PC-9 (cell line): ENCODE measurements at regions not wholly inside any gene's neighbourhood (a gene's known extent, or its start where the extent isn't known, plus 50 kb on each side); places are given as distances from the start of the nearest gene placed in this dataset.

ENCODE experiments used
- BruUV-seq: library from RNA; stranded (reverse); fragments of 400-500 nt; replicated peaks from 2 replicates; lab custom pipeline; 2021; lab: Mats Ljungman, UMichigan
- CTCF ChIA-PET: fragments of 300-600 bp; sonication (Branson Sonifier 250); formaldehyde crosslinking; loops from one replicate; lab custom pipeline; 2022; ENCODE audit warnings: antibody characterized with exemption; lab: Charles Lee
- POLR2A ChIA-PET: fragments of 300-600 bp; sonication (Branson Sonifier 250); formaldehyde crosslinking; loops from one replicate; lab custom pipeline; 2022; ENCODE audit warnings: antibody characterized with exemption; ENCODE audit not compliant: unreplicated experiment; lab: Charles Lee
- DNase-seq, 2 experiments: peaks; one replicate each; pipeline versions ENCODE4 v3.0.0 to v3.0.0-alpha.2; 2015 to 2022; ENCODE audit warnings: mixed read lengths in 1 of 2
- H2AFZ ChIP-seq: fragments of 200-600 bp; sonication (generic); 2 replicates; pipeline ENCODE4 v1.8.1; 2017; ENCODE audit warnings: antibody characterized with exemption
- H3F3A ChIP-seq: fragments of 200-600 bp; sonication (generic); 2 replicates; pipeline ENCODE4 v1.8.1; 2017; ENCODE audit warnings: antibody characterized with exemption, mild to moderate bottlenecking, low read depth; ENCODE audit not compliant: insufficient read depth
- H3K27ac ChIP-seq: fragments of 200-600 bp; sonication (generic); 2 replicates; pipeline ENCODE4 v1.6.1; 2016; ENCODE audit warnings: mixed run types
- H3K27me3 ChIP-seq: fragments of 200-600 bp; sonication (generic); 2 replicates; pipeline ENCODE4 v1.6.1; 2016; ENCODE audit warnings: low read depth, mixed run types; ENCODE audit not compliant: insufficient read depth
- H3K36me3 ChIP-seq: fragments of 200-600 bp; sonication (generic); 2 replicates; pipeline ENCODE4 v1.6.1; 2016; ENCODE audit warnings: low read depth, mixed run types
- H3K4me1 ChIP-seq: fragments of 200-600 bp; sonication (generic); replicated peaks from 2 replicates; pipeline ENCODE4 v1.6.1; 2016; ENCODE audit warnings: mixed run types; ENCODE audit not compliant: insufficient read depth
- H3K4me2 ChIP-seq: fragments of 200-600 bp; sonication (generic); 2 replicates; pipeline ENCODE4 v1.6.1; 2017; ENCODE audit warnings: mixed run types
- H3K4me3 ChIP-seq: fragments of 200-600 bp; sonication (generic); 2 replicates; pipeline ENCODE4 v1.6.1; 2016; ENCODE audit warnings: mixed run types
- H3K79me2 ChIP-seq: fragments of 200-600 bp; sonication (generic); 2 replicates; pipeline ENCODE4 v1.6.1; 2017; ENCODE audit warnings: low read depth, mixed run types
- H3K9me2 ChIP-seq: fragments of 200-600 bp; sonication (generic); 2 replicates; pipeline ENCODE4 v1.8.1; 2017; ENCODE audit warnings: mild to moderate bottlenecking; ENCODE audit not compliant: insufficient read depth
- H3K9me3 ChIP-seq: fragments of 200-600 bp; sonication (generic); 2 replicates; pipeline ENCODE4 v1.8.1; 2016; ENCODE audit warnings: low read depth; ENCODE audit not compliant: insufficient read depth
- H4K20me1 ChIP-seq: fragments of 200-600 bp; sonication (generic); 2 replicates; pipeline ENCODE4 v1.8.1; 2017; ENCODE audit not compliant: insufficient read depth
- CTCF ChIP-seq: fragments of 200-600 bp; sonication (generic); conservative IDR thresholded peaks from 2 replicates; pipeline ENCODE4 v1.6.1; 2017; ENCODE audit warnings: mixed run types, antibody characterized with exemption, mild to moderate bottlenecking, moderate library complexity
- EZH2 ChIP-seq: fragments of 200-600 bp; sonication (generic); IDR thresholded peaks from 2 replicates; pipeline ENCODE4 v1.8.0; 2017; ENCODE audit warnings: antibody characterized with exemption, low read depth
- intact Hi-C: fragments of 100-400 bp; cut with micrococcal nuclease; formaldehyde crosslinking; loops from one replicate; pipeline ENCODE4 v1.10.0; 2022; ENCODE audit not compliant: unreplicated experiment

- H3K4me1 ChIP-seq: no peaks in the 10 kb centered on the region
- no peak for TF ChIP-seq EZH2
- no peak for TF ChIP-seq CTCF
These were observed 439.0 kb upstream of the ASIC2 start for GRCh38 chr17:33732116-33732515.

GRCh38 chr17:33739714-33740113, 446.6 kb upstream of the ASIC2 start:
- Histone ChIP-seq H2AFZ (no peak overlapping the region), H3K27me3 (no peaks in the 10 kb centered on the region), H3F3A (no peaks in the 10 kb centered on the region), H3K4me1 (no peaks in the 10 kb centered on the region), H3K4me2 (no peak overlapping the region), H3K27ac (no peak overlapping the region), H4K20me1 (no peaks in the 10 kb centered on the region), H3K9me2 (no peaks in the 10 kb centered on the region), H3K79me2 (no peaks in the 10 kb centered on the region), H3K36me3 (no peaks in the 10 kb centered on the region), H3K4me3 (no peak overlapping the region), H3K9me3 (no peaks in the 10 kb centered on the region)
- ChIA-PET POLR2A (no interaction called here), CTCF (no interaction called here)
- intact Hi-C loops: no loop called here
- TF ChIP-seq CTCF (no peak), EZH2 (no peak)
- DNase-seq: no peak
- no TSS peak for BruUV-seq

More at GRCh38 chr17:33732116-33732515, 439.0 kb upstream of the ASIC2 start:
- BruUV-seq: no TSS peak
- DNase-seq: no peak
- Histone ChIP-seq H3K79me2 (no peaks in the 10 kb centered on the region), H4K20me1 (no peaks in the 10 kb centered on the region; the same call in 1 of the 2 replicates), H3K9me2 (no peaks in the 10 kb centered on the region), H3K4me3 (no peak overlapping the region), H3K27ac (no peak overlapping the region), H3K27me3 (no peaks in the 10 kb centered on the region), H2AFZ (no peak overlapping the region), H3K36me3 (no peaks in the 10 kb centered on the region), H3F3A (no peaks in the 10 kb centered on the region), H3K4me2 (no peak overlapping the region), H3K9me3 (no peaks in the 10 kb centered on the region)
- intact Hi-C loops: no loop called here
- POLR2A ChIA-PET: no interaction called here
- CTCF ChIA-PET: no interaction called here

- Histone ChIP-seq H3K79me2 (no peaks in the 10 kb centered on the region), H3K36me3 (no peaks in the 10 kb centered on the region), H3K27ac (no peak overlapping the region), H3K4me2 (no peak overlapping the region), H3K27me3 (peaks cover 19% of the 10 kb centered on the region; the same call in 1 of the 2 replicates), H4K20me1 (no peaks in the 10 kb centered on the region), H2AFZ (no peak overlapping the region), H3K4me3 (no peak overlapping the region), H3F3A (no peaks in the 10 kb centered on the region), H3K4me1 (no peaks in the 10 kb centered on the region), H3K9me3 (no peaks in the 10 kb centered on the region), H3K9me2 (no peaks in the 10 kb centered on the region)
- ChIA-PET POLR2A (no interaction called here), CTCF (interaction anchor here (0.5 kb wide), 1 partner anchor 1357 kb away, joined by 4 read pairs; no protein-coding TSS in a partner anchor)
- intact Hi-C loops: no loop called here
- no peak for DNase-seq
- BruUV-seq: no TSS peak
- TF ChIP-seq EZH2 (no peak), CTCF (no peak)
These were observed 452.1 kb upstream of the ASIC2 start for GRCh38 chr17:33745047-33745760.
